ENCODE measurements at regions not wholly inside any gene's neighbourhood (a gene's known extent, or its start where the extent isn't known, plus 50 kb on each side); places are given as distances from the start of the nearest gene placed in this dataset.

DNA sequence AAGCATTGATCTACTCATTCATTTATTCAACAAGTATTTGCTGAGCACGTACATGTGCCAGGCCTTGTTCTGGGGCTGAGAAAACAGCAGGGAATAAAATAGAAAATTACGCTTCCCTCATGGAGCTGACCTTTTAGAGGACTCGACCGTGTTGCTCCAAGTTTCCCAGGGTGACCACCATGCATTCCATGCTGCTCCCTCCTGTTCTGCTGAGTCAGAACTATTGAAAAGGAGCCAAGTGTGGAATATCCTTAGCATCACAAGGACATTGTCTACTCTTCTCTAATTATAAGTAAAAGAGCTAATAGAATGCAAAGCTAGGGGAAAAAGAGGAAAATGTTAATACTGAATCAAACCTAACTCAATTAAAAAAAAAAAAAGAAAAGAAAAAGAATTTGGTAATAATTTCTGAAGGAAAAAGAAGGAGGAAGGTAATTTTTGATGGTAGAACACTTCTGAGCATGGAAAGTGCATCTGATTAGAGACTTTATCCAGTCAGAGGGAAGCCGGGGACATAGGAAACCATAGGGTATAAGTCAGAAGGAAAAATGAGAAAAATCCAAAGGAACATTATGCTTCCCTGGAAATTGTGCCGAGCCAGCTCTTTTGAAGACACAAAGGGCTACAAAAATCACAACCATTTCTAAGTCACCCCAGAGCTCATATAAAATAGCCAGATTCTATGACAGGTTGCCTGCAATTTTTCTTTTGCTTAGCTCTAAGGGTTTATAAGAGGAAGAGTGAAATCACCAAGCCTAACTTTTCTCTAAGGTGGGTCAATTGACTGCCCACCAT lies 339.4 kb downstream of the RND3 start:
- H3K4me3 ChIP-seq = no peak overlapping the region
- TF ChIP-seq POLR2A (IDR thresholded peaks at IDR 0.05) = no peak
- TF ChIP-seq, protein P1, sequence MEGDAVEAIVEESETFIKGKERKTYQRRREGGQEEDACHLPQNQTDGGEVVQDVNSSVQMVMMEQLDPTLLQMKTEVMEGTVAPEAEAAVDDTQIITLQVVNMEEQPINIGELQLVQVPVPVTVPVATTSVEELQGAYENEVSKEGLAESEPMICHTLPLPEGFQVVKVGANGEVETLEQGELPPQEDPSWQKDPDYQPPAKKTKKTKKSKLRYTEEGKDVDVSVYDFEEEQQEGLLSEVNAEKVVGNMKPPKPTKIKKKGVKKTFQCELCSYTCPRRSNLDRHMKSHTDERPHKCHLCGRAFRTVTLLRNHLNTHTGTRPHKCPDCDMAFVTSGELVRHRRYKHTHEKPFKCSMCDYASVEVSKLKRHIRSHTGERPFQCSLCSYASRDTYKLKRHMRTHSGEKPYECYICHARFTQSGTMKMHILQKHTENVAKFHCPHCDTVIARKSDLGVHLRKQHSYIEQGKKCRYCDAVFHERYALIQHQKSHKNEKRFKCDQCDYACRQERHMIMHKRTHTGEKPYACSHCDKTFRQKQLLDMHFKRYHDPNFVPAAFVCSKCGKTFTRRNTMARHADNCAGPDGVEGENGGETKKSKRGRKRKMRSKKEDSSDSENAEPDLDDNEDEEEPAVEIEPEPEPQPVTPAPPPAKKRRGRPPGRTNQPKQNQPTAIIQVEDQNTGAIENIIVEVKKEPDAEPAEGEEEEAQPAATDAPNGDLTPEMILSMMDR (IDR thresholded peaks at IDR 0.05) = no peak
- H3K27ac ChIP-seq = no peak overlapping the region
- intact Hi-C loops (cut with DNase I; ENCODE audit: low total_unique reads) = no loop called here
- DNase-seq = no peak
- H3K9me3 ChIP-seq = no peaks in the 10 kb centered on the region
- H3K36me3 ChIP-seq (ENCODE audit: low read depth, missing control alignments) = no peaks in the 10 kb centered on the region
- no peaks in the 10 kb centered on the region for H3K27me3 ChIP-seq
- no peaks in the 10 kb centered on the region for H3K4me1 ChIP-seq
- 54 to 61% methylated on average over 6 of the region's 6 CpGs for WGBS, 2 donors

DNA sequence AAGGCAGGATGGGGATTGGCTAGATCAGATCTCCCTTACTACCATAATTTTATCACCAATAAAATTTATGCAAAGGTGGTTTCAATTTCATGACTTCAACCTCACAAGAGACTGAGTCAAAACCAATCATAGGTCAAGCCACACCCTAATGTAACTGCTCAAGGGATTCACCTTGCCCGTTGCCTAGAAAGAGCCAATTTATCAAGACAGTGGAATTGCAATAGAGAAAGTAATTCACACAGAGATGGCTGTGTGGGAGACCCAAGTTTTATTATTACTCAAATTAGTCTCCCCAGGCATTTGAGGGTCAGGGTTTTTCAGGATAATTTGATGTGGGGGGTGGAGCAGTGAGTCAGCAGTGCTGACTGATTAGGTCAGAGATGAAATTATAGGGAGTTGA lies 340.6 kb downstream of the RND3 start:
- H3K36me3 ChIP-seq (ENCODE audit: low read depth, missing control alignments) = no peaks in the 10 kb centered on the region
- no peak overlapping the region for H3K4me3 ChIP-seq
- intact Hi-C loops (cut with DNase I; ENCODE audit: low total_unique reads) = no loop called here
- no peaks in the 10 kb centered on the region for H3K9me3 ChIP-seq
- no peak for DNase-seq
- TF ChIP-seq, protein P1 (IDR thresholded peaks at IDR 0.05) = no peak
- TF ChIP-seq POLR2A (IDR thresholded peaks at IDR 0.05) = no peak
- H3K4me1 ChIP-seq = no peaks in the 10 kb centered on the region
- no peak overlapping the region for H3K27ac ChIP-seq
- H3K27me3 ChIP-seq = no peaks in the 10 kb centered on the region
- 73 to 100% methylated on average over 1 of the region's 1 CpG for WGBS, 2 donors

DNA sequence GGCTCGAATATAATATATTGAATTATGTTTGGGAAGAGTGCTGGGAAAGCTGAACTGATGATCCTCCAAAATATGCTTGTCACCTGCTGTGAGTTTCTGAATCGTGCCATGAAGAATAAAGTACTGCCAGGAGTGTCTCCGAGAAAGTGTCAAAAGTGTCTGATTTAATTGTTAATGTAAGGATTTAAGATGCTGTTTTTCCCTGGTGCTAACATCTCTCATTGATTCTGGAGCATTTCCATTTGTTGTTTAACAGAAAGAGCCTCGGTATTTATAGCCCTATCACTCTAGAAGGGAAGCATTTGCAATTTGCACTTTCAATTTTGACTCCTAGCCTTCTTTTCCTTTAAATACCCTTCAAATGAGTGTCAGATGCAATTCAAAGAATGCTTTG lies 342.2 kb downstream of the RND3 start:
- Histone ChIP-seq H3K9me3 (no peaks in the 10 kb centered on the region), H3K36me3 (ENCODE audit: low read depth, missing control alignments) (no peaks in the 10 kb centered on the region), H3K27ac (no peak overlapping the region), H3K4me3 (no peak overlapping the region), H3K4me1 (no peaks in the 10 kb centered on the region), H3K27me3 (no peaks in the 10 kb centered on the region)
- TF ChIP-seq, protein P1 (IDR thresholded peaks at IDR 0.05) = no peak
- TF ChIP-seq POLR2A (IDR thresholded peaks at IDR 0.05) = no peak
- intact Hi-C loops (cut with DNase I; ENCODE audit: low total_unique reads) = no loop called here
- 87 to 94% methylated on average over 4 of the region's 4 CpGs for WGBS, 2 donors
- no peak for DNase-seq

DNA sequence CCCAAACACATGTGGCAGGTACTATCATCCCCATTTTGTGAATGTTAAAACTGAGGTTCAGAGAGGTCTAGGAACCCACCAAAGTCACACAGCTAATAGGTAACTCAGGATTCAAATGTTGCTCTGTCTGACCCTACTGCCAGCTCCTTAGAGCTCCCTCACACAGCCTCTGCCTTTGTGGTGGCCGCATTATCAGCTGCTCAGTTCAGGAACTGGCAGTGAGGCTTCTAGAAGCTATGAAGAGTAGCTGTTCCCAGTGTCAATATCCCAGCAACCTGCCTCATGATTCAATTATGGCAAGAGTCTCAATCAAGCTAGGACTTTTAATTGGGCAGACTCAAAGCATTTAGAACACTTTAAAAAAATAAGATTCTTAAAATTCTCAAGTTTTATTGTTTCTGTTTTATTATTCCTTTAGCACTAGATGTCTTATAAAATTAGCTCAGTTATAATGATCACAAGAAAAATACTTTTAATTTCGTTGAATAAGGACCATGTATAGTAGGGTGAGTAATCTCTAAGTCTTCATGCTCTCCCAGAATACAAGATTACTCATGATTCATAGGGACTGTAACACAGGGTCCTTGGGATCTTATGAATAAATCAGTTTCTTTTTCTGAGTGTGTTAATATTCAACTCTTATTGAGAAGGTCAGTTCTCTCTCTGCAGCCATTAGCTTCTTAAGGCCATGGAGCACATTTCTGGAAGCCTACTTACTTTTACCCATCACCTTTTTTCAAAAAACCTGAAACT lies 342.7 kb downstream of the RND3 start:
- WGBS, 2 donors = 68 to 79% methylated on average over 2 of the region's 2 CpGs

More for the DNA sequence above, 342.7 kb downstream of the RND3 start:
- H3K36me3 ChIP-seq (ENCODE audit: low read depth, missing control alignments) = no peaks in the 10 kb centered on the region
- H3K4me1 ChIP-seq = no peaks in the 10 kb centered on the region
- H3K27me3 ChIP-seq = no peaks in the 10 kb centered on the region
- intact Hi-C loops (cut with DNase I; ENCODE audit: low total_unique reads) = no loop called here
- TF ChIP-seq, protein P1 (IDR thresholded peaks at IDR 0.05) = no peak
- no peak for TF ChIP-seq POLR2A (IDR thresholded peaks at IDR 0.05)
- no peak overlapping the region for H3K27ac ChIP-seq
- no peak overlapping the region for H3K4me3 ChIP-seq
- no peak for DNase-seq
- H3K9me3 ChIP-seq = no peaks in the 10 kb centered on the region
